HG03039 (cell line): ENCODE measurements at regions not wholly inside any gene's neighbourhood (a gene's known extent, or its start where the extent isn't known, plus 50 kb on each side); places are given as distances from the start of the nearest gene placed in this dataset.

Source experiments
- ATAC-seq: cut with Tn5 transposase; IDR thresholded peaks from one replicate; pipeline ENCODE4 v1.9.1; 2021; ENCODE audit warnings: mild to moderate bottlenecking, moderate library complexity; ENCODE audit not compliant: unreplicated experiment

DNA sequence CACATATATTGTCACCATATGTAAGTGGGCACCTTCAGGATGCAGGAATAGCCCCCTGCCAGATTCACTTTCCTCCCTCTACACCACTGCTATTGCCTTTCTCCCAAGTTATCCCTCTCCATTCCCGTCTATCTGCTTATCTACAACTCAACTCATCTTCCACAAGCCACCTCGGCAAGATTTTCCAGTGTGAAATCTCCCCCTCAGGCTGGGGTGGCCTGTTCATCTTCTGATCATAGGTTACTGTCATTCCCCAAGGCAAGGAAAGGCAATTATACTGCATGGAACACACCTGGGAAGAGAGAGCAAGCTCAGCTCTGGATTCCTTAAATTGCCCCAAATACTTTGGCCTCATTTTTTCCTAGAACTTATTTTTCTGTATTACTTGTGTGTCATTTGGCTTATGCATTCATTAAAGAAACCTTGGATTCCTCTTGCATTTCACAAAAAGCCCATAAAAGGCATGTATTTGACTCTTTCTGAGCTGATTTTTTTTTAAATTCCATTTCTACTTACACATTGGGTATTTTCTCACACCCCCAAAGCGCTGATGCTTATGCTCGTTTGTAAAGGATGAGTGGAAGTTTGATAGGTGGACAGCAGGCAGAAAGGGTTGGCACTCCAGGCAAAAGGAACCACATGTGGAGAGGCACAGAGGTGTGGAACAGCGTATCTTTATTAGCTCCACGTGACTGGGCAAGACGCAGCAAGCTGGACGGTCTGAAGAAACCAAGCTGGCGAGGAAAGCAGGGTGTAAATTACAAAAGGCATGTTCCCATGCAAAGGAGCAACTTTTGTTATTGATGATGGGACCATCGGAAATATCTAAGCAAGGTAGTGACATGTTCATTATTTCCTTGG lies 169.7 kb upstream of the RAB4A start:
- no peak for ATAC-seq

DNA sequence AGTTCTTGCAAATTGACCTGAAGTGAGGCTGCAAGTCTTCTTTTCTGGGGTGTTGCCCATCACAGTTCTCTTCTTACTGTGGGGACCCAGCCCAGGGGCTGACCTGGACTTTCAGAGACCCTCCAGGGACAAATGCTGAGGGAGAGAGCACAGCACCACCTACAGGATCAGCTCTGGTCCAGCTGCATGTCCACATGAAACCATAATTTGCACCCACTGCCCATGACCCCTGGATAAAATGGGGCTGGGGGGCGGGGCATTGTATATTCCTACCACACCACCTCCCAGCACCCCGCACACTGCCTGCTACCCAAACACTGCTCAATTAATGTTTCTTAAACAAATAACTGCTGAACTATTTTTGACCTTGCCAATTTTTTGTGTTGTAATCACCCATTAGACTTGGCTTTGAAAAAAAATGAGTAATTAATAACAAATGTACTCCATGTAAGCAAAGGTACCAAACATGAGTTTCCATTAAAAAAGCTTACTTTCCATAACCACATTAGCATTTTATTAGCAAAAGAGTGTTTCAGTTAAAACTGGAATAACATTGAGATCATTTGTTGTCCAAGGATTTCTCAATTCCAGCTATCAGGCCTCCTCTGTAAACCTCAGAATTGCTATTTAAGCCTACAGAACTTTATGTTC lies 168.0 kb upstream of the RAB4A start:
- ATAC-seq: no peak

DNA sequence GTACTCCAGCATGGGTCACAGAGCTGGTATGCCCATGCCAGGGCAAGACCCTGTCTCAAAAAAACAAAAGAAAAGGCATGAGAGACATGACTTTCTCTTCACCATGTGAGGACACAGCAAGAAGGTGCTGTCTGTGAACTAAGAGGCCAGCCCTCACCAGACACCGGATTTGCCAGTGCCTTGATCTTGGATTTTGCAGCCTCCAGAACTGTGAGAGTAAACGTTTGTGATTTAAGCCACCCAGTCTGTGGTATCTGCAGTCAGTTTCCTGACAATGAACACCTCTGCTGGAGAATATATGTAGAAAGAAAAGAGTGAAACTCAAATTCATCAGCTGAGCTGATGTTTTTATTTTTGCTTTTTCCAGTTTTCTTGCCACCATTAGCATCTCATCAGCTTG lies 166.3 kb upstream of the RAB4A start:
- ATAC-seq: no peak

DNA sequence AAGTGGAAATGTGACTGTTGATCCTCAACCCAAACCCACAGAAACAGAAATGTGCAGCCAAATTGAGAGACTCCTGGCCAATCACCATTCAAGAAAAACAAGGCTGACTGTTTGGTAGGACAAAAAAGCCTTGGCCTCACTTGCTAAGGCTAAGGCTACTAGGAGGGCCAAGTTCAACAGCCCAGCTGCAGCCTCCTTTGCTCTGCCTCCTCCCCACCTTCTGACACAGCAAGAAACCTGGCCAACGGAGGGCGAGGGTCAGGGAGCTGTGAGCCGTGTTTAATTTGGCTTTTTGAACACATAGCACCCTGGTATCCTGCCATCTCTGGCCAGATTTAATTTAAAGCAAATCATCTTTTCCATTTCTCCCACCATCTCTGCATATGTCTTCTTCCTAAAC lies 165.8 kb upstream of the RAB4A start:
- ATAC-seq: no peak

DNA sequence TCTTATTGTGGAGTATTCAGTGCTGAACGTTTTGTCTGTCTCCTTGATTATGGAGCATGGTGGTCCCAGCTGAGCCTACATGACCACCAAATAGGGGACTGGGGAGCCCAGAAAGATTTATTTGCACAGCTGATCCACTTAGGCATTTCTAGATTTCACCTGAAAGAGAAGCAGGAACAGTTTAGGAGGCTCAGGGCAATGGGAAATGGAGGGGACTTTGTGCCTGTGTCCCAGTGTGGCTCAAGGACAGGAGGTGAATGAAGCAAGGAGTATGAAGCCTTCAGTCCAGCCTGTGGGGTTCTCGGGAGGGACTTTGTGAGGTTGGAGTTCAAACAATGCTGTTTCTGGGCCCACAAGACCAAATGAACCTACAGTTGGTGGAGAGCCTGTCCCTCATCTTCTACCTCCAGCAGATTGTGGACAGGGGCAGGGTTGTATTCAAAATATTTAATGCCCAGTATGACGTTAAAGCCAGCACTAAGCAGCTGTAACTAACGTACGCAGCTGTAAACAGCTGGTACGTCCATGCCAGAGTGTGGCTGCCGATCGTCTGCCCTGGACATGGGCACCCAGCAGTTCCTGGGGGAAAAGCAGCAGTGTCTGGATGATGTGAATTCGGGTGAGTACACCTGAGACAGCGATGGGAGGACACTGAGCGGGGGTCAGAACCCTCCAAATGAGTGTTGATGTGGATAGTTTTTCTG lies 164.9 kb upstream of the RAB4A start:
- ATAC-seq: no peak

DNA sequence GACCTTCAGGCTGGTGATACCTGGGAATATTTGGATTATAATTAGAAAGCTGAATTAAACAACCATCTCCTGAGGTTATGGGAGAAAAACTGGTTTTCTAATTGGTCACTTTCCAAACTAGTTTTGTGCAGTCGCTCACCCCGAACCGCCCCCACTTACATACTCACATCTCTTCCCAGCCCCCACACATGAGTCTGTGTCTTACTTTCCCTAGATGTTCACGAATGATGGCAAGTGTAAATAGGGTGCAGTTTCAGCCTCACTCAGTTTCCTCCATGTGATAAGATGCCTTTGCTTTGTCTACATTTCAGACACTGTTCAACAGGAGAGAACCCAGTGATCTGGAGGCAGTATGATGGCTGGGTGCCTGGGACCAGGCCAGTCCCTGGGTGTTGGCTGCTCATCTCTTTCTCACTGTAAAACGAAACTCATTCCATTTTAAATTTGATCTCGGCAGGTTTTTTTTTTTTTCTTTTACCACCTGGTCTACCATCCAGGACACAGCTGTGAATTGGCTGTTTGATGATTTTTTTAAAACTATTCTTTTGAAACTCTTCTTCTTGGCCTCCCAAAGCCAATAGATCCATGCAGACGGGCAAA lies 164.3 kb upstream of the RAB4A start:
- no peak for ATAC-seq

DNA sequence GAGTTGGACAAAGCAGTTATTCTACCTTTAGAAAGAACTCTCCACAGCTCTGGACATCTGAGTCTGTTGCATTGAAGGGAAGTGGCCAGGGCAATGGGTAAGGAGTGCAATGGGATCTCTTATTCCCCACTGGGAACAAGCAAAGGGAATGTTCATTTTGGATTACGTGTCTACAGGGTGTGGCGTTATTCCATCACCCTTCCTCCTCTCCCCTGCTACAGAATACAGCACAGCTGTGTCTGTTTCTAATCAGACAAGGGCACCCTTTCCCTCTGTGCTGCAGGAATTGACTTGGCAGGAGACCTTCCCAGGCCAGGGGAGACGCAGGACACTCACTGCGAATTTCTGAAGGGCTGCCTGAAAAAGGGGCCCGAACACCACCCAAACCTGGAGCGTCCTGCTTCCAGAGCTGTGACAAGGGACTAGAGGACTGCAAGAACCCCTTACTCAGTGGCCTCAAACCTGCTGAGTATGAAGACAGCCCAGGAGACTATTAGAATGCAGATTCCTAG lies 163.6 kb upstream of the RAB4A start:
- ATAC-seq: no peak

DNA sequence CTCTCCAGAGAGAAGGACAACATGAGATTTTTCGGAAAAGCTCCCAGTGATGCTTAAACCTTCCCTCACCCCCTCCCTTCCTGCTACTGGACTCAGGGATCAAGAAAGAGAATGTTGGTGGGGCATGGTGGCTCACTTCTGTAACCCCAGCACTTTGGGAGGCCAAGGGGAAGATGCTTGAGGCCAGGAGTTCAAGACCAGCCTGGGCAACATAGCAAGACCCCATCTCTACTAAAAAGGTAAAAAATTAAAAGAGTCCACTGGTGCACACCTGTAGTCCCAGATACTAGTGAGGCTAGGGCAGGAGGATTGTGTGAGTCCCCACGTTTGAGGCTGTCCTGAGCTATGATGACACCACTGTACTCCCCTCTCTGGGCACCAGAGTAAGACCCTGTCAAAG lies 162.9 kb upstream of the RAB4A start:
- ATAC-seq: no peak

DNA sequence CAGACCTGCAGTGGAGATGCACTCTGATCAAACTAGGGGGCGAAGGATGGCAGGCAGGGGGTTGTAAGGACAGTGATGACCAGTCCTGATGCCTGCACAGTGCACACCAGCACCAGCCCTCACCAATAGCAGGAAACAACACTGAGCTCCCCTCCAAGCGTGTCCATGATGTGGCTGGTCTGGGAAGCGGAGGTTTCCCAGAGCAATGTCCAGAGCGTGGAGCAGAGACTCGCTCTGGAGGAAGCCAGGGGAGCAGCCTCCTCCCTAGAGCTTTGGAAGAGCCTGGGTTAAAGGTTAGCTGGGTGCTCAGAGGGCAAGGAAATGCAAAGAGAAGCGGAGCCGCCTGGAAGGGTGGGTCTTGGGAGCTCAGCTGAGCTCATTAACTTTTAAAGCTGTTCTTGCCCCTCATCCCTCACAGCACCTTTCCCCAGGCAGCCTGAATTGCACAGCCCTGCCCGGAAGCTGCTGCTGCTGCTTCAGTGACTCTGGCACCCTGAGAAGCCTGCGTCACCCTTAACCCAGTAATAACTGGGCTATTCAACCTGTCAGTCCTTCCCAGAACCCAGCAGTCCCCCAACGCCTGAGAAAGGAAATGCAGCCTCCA lies 162.2 kb upstream of the RAB4A start:
- ATAC-seq: no peak

DNA sequence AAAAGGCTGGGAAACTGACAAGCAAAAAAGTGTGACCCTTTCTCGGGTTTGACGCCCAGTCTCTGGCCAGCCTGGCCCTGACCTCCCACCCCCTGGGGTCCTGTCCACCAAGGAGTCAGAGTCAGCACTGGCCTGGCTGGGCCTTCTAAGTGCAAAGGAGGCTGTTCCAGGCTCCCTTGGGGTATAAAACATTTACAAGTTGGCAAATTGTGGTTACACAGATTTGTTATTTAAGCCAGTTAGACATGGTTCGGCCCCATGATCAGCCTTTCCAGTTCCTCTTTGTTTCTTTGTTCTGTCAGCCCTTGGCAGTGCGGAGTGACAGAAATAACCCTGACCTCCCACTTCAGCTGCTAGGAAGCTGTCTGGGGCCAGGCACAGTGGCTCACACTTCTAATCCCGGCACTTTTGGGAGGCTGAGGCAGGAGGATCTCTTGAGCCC lies 161.6 kb upstream of the RAB4A start:
- no peak for ATAC-seq

DNA sequence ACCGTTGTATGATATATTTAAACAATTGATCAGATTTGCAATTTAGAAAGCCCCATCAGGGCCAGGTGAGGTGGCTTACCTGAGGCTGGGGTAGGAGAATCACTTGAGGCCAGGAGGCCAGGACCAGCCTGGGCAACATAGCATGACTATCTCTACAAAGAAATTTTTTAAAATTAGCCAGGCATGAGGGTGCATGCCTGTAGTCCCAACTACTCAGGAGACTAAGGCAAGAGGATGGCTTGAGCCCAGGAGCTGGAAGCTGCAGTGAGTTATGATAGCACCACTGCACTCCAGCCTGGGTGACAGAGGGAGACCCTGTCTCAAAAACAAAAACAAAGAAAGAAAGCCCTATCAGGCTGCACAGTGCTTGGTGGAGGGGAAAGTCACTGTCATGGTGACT lies 159.9 kb upstream of the RAB4A start:
- no peak for ATAC-seq

DNA sequence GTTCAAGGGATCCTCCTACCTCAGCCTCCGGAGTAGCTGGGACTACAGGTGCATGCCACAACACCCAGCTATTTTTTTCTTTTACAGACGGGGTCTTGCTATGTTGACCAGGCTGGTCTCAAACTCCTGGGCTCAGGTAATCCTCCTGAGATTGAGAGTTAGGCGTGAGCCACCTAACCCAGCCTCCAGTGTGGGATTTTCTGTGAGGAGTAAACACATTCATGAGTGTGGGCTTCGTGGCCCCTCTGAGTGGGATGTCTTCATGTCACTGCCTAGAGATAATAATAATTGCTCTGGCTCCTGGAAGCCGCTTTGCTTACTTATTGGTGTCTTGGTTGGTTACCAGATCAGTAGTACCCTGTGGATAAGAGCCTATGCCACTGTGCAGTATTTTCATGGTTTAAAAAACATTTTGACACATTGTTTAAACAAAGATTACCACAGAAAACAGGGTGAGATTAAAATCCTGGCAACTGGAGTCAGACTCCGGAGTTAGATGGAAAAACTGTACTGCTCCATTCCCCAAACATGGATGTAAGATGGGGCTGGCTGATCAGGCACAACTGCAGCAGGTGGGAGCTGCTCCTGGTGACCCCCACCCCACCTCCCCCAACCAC lies 159.1 kb upstream of the RAB4A start:
- ATAC-seq: no peak

DNA sequence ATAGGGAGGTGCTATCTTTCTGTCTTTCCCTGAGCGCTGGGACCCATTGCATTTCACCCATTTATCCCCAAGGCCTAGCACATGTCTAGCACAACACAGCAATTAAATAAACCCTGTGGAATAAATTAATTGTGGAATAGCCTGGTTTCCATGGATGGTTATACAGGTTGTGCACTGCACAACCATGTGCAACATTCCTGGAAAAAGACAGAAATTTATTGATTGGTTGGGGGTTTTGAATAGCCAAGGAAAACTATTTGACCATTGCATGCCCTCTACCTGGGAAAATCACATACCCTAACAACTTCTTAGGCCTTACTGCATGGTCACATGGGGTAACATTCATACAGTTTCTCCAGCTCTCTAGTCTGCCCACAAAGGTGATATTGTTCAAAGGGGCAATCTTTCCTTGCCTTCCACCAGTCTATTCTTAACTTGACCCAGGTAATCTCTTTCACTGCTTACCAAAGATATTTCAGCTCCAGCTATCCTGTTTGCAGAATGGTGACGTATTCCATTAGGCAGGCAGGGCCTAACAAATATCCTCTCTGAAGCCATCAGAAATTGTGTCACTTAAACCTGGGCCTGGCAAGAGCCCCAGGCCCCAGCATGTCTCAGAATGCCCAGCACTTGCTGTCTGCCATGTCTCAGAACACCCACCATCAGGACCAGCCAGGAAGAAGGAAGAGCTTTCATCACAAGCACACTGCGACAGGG lies 157.9 kb upstream of the RAB4A start:
- no peak for ATAC-seq

DNA sequence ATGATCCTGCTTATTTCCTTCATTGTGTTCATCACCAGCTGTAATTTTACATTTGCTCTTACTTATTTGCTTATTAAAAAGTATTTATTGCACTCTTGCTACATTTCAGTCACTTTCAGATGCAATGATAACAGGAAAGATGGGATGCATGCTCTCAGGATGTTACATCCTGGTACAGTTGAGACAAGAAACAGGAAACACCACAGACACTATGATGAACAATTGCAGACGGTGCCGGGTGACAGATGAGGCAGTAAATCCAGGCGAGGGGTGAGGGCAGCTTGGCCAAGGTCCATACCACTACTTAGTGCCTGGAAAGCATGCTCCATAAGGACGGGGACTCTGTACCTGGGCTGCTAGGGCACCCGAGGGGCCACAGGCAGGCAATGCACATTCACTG lies 156.6 kb upstream of the RAB4A start:
- ATAC-seq: no peak

DNA sequence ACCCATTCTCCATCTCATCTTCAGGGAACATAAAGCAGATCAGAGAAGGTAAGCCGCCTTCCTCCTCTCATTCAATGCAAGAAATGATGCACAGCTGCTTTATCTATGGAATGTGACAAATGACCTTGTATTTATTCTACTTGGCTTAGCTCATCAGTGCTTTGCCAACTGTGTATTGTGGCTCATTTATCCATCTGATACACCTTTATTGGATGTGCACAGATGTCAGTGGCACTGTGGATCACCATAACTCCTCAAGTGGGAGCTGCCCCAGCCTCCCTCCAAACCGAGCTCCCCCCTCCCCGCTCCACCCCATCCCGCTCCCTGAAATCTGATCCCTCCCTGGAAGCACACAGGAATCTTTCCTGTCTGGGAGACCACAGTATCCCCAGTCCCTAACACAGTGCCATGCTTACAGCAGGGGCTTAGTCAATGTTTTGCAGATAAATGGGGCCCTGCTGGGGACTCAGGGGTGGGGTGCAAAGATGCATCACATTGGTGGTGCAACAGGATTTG lies 156.0 kb upstream of the RAB4A start:
- no peak for ATAC-seq

DNA sequence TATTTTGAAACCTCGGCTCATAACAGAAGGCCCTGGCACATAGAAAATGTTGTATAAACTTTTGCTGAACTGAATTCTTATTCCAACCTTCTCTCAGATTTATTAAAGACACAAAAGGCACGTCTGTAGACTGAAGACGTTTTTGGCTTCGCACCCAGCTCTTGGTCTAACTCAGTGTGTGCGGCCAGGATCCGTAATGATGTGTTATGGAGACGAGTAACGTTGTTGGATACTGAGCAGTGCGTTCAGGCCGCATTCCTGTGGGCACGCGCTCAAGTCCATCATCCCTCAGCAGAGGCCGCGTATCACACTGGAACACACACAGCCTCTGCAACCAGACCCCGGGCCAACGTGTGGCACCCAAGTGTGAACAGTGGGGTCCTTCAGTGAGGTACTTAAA lies 154.8 kb upstream of the RAB4A start:
- no peak for ATAC-seq

DNA sequence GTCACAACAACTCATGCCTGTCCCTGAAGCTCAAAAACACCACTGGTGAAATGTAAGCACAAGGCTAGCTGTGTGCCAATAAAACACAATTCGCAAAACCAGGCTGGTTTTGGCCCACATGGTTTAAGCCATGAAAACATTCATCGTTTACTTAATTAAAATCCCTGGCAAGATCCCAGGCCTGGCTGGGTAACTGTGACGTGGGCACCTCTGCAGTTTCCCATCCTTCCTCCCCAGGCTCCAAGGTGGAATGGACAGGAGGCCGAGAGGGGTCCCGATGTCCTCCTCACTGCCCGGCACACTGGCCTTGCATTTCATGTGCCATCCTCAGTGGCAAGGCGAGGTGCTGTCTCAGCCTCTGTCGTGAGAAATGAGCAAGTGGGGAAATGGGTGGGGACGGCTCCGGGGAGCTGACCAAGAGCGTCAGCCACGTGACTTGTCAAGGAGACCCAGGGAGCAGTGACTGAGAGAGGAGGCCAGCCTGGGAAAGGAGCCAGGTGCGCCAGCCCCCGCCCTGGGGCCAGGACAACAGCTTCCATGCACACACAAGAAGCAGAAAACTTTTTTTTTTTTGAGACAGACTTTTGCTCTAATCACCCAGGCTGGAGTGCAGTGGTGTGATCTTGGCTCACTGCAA lies 153.1 kb upstream of the RAB4A start:
- no peak for ATAC-seq

DNA sequence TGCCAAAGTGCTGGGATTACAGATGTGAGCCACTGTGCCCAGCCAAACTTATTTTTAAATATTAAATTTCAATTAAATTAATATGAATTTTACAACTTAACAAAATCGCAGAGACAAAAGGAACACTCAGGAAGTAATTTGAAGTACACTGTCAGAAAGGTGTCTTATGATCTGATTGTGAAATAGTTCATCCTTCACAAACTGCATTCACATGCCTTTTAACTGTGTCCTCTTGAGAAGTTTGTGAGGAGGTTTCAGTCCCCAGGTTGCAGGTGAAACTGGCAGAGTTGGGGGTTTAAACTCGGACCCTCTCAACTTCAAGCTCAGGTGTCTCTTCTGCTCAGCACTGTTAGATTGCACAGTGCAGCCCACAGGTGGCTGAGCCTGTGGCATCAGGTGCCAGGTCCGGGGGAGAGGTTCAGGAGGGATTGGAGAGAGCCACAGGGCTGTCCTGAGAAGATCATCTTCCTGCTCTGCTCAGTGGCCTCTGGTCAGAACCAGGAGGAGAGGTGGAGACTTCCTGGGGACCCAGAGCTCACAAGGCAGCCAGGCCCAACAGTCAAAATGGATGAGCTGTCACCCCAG lies 152.3 kb upstream of the RAB4A start:
- no peak for ATAC-seq

DNA sequence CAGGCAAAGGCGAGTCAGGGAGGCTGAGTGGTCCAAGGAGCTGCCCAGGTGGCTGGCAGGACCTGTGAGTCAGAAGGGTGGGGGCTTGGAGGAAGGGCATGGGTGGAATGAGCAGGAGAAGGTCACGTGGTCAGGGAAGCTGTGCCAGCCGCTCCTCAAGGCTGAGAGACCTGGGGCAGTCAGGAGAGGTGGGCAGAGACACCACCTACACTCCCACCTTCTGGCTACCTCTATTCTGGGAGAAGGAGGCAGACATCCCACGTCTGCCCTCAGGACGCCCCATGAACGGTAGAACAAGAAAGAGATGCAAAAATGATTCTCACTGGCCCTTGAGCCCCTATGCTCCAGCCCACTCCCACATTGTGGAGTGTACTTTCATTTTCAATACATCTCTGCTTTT lies 151.8 kb upstream of the RAB4A start:
- no peak for ATAC-seq
